ENCODE measurements at regions not wholly inside any gene's neighbourhood (a gene's known extent, or its start where the extent isn't known, plus 50 kb on each side); places are given as distances from the start of the nearest gene placed in this dataset.

- intact Hi-C loops (cut with micrococcal nuclease; ENCODE audit: unreplicated experiment), result no loop called here
- no peak overlapping the region for H3K4me3 ChIP-seq (ENCODE audit: low read depth, low read length, poor library complexity, severe bottlenecking)
- no peaks in the 10 kb centered on the region for H3K4me1 ChIP-seq (ENCODE audit: insufficient read depth, low read length, poor library complexity, severe bottlenecking)
- BruUV-seq (replicated peaks), result no TSS peak
- no peaks in the 10 kb centered on the region for H3K36me3 ChIP-seq (ENCODE audit: insufficient read depth, low read length, poor library complexity, severe bottlenecking)
- TF ChIP-seq CTCF (conservative IDR thresholded peaks at IDR 0.05; ENCODE audit: low read depth, low read length), result no peak
- TF ChIP-seq EZH2 (IDR thresholded peaks at IDR 0.05; ENCODE audit: borderline replicate concordance, low read depth, low read length, poor library complexity, severe bottlenecking), result no peak
- POLR2A ChIA-PET (ENCODE audit: low non-redundant PET), result no interaction called here
- DNase-seq (ENCODE audit: low spot score), result no peak
- no peaks in the 10 kb centered on the region for H3K9me3 ChIP-seq (ENCODE audit: low read depth, low read length, poor library complexity, severe bottlenecking)
- H3K27ac ChIP-seq (ENCODE audit: low read depth, low read length, poor library complexity, severe bottlenecking), result no peak overlapping the region
- CTCF ChIA-PET, result interaction anchor here (0.6 to 1.0 kb wide), 2 partner anchors 62 to 373 kb away, joined by 3 read pairs; no protein-coding TSS in a partner anchor
- peaks cover 37% of the 10 kb centered on the region for H3K27me3 ChIP-seq (replicated peaks; ENCODE audit: insufficient read depth, low read depth, low read length, poor library complexity)
Observed at GRCh38 chr6:165822501-165822900, 159.5 kb upstream of the PDE10A start.

- ChIA-PET POLR2A (ENCODE audit: low non-redundant PET) (no interaction called here), CTCF (interaction anchor here (0.6 to 1.0 kb wide), 2 partner anchors 63 to 372 kb away, joined by 3 read pairs; no protein-coding TSS in a partner anchor)
- Histone ChIP-seq H3K27me3 (replicated peaks; ENCODE audit: insufficient read depth, low read depth, low read length, poor library complexity) (peaks cover 40% of the 10 kb centered on the region), H3K27ac (ENCODE audit: low read depth, low read length, poor library complexity, severe bottlenecking) (no peak overlapping the region), H3K9me3 (ENCODE audit: low read depth, low read length, poor library complexity, severe bottlenecking) (no peaks in the 10 kb centered on the region), H3K4me3 (ENCODE audit: low read depth, low read length, poor library complexity, severe bottlenecking) (no peak overlapping the region), H3K36me3 (ENCODE audit: insufficient read depth, low read length, poor library complexity, severe bottlenecking) (no peaks in the 10 kb centered on the region), H3K4me1 (ENCODE audit: insufficient read depth, low read length, poor library complexity, severe bottlenecking) (no peaks in the 10 kb centered on the region)
- BruUV-seq (replicated peaks), result no TSS peak
- intact Hi-C loops (cut with micrococcal nuclease; ENCODE audit: unreplicated experiment), result no loop called here
- DNase-seq (ENCODE audit: low spot score), result no peak
- no peak for TF ChIP-seq CTCF (conservative IDR thresholded peaks at IDR 0.05; ENCODE audit: low read depth, low read length)
- TF ChIP-seq EZH2 (IDR thresholded peaks at IDR 0.05; ENCODE audit: borderline replicate concordance, low read depth, low read length, poor library complexity, severe bottlenecking), result no peak
Observed at GRCh38 chr6:165821754-165822153, 158.7 kb upstream of the PDE10A start.

GRCh38 chr6:165820934-165821333 is 157.9 kb upstream of the PDE10A start:
- H3K4me3 ChIP-seq (ENCODE audit: low read depth, low read length, poor library complexity, severe bottlenecking), result no peak overlapping the region

More at GRCh38 chr6:165820934-165821333, 157.9 kb upstream of the PDE10A start:
- POLR2A ChIA-PET (ENCODE audit: low non-redundant PET), result no interaction called here
- TF ChIP-seq EZH2 (IDR thresholded peaks at IDR 0.05; ENCODE audit: borderline replicate concordance, low read depth, low read length, poor library complexity, severe bottlenecking) (no peak), CTCF (conservative IDR thresholded peaks at IDR 0.05; ENCODE audit: low read depth, low read length) (no peak)
- no peak overlapping the region for H3K27ac ChIP-seq (ENCODE audit: low read depth, low read length, poor library complexity, severe bottlenecking)
- no peak for DNase-seq (ENCODE audit: low spot score)
- no peaks in the 10 kb centered on the region for H3K4me1 ChIP-seq (ENCODE audit: insufficient read depth, low read length, poor library complexity, severe bottlenecking)
- no peaks in the 10 kb centered on the region for H3K36me3 ChIP-seq (ENCODE audit: insufficient read depth, low read length, poor library complexity, severe bottlenecking)
- no peaks in the 10 kb centered on the region for H3K9me3 ChIP-seq (ENCODE audit: low read depth, low read length, poor library complexity, severe bottlenecking)
- BruUV-seq (replicated peaks), result no TSS peak
- CTCF ChIA-PET, result no interaction called here
- intact Hi-C loops (cut with micrococcal nuclease; ENCODE audit: unreplicated experiment), result no loop called here
- H3K27me3 ChIP-seq (replicated peaks; ENCODE audit: insufficient read depth, low read depth, low read length, poor library complexity), result peaks cover 47% of the 10 kb centered on the region

All from A673 (cell line).